HepG2 (cell line): ENCODE measurements at regions not wholly inside any gene's neighbourhood (a gene's known extent, or its start where the extent isn't known, plus 50 kb on each side); places are given as distances from the start of the nearest gene placed in this dataset.

Source experiments
- ATAC-seq: fragments of 200-7000 bp; cut with Tn5 transposase; 3 replicates; pipeline ENCODE4 v1.9.1; 2020; ENCODE audit warnings: mild to moderate bottlenecking, moderate library complexity
- BruUV-seq: library from RNA; stranded (reverse); fragments of 400-500 nt; replicated peaks from 2 replicates; lab custom pipeline; 2021; lab: Mats Ljungman, UMichigan
- CTCF ChIA-PET: fragments of 300-600 bp; formaldehyde crosslinking; extraction: SDS; loops from one replicate; lab custom pipeline; 2021; ENCODE audit warnings: low total read pairs, inconsistent platforms, low intra/inter-chr PET ratio; lab: Yijun Ruan, JAX
- POLR2A ChIA-PET: fragments of 350-600 bp; sonication (Branson Sonifier 250); formaldehyde crosslinking; loops from one replicate; lab custom pipeline; 2020; ENCODE audit warnings: antibody characterized with exemption, inconsistent platforms; lab: Yijun Ruan, JAX
- DNase-seq: peaks from one replicate; pipeline ENCODE4 v3.0.0-alpha.2; 2015; ENCODE audit warnings: low spot score
- FAIRE-seq: peaks from 3 replicates; lab custom pipeline; 2011; peaks lifted over from hg19 to GRCh38; lab: Jason Lieb, UNC
- H2AFZ ChIP-seq: one replicate; pipeline ENCODE4 v1.6.1; 2011; ENCODE audit warnings: low read length, inconsistent platforms
- H3K27ac ChIP-seq: fragments of 300-600 bp; 3 replicates; pipeline ENCODE4 v1.8.0; 2011; ENCODE audit warnings: mixed run types, mild to moderate bottlenecking, mixed read lengths, low read length, inconsistent platforms; ENCODE audit not compliant: insufficient read depth; ENCODE audit errors: extremely low read length
- H3K27me3 ChIP-seq, 2 experiments: fragments of 200-600 bp in 1 of 2; 2 replicates in 1 of 2; 3 replicates in 1 of 2; pipeline versions ENCODE4 v1.6.0 to v1.8.0; 2011; ENCODE audit warnings: low read length in 2 of 2, mild to moderate bottlenecking in 2 of 2, moderate library complexity in 2 of 2, inconsistent platforms in 1 of 2; ENCODE audit not compliant: insufficient read depth in 2 of 2, control insufficient read depth in 1 of 2
- H3K36me3 ChIP-seq, 2 experiments: fragments of 200-600 bp in 1 of 2; replicated peaks in 1 of 2; 2 replicates in 1 of 2; 3 replicates in 1 of 2; pipeline versions ENCODE4 v1.5.1 to v1.8.0; 2011; ENCODE audit warnings: low read length in 2 of 2, inconsistent platforms in 1 of 2; ENCODE audit not compliant: insufficient read depth in 2 of 2, control insufficient read depth in 1 of 2
- H3K4me1 ChIP-seq: 2 replicates; pipeline ENCODE4 v1.5.1; 2012; ENCODE audit warnings: low read length, inconsistent platforms; ENCODE audit not compliant: insufficient read depth
- H3K4me2 ChIP-seq: 2 replicates; pipeline ENCODE4 v1.6.0; 2011; ENCODE audit warnings: low read depth, low read length, inconsistent platforms
- H3K4me3 ChIP-seq, 3 experiments: fragments of 200-600 bp in 1 of 3; sonication (generic), shearing (Covaris generic) in 1 of 3; replicated peaks in 1 of 3; 2 replicates each; pipeline ENCODE4 v1.5.1; 2011 to 2016; ENCODE audit warnings: low read length in 3 of 3, inconsistent platforms in 2 of 3, low read depth in 2 of 3, mild to moderate bottlenecking in 2 of 3, control low read depth in 1 of 3, mixed read lengths in 1 of 3; ENCODE audit not compliant: insufficient read depth in 1 of 3
- H3K79me2 ChIP-seq: one replicate; pipeline ENCODE4 v1.6.1; 2011; ENCODE audit warnings: low read length, inconsistent platforms; ENCODE audit not compliant: insufficient read depth
- H3K9ac ChIP-seq: 2 replicates; pipeline ENCODE4 v1.6.0; 2011; ENCODE audit warnings: mild to moderate bottlenecking, low read depth, low read length, inconsistent platforms; ENCODE audit not compliant: insufficient read depth
- H3K9me3 ChIP-seq: 2 replicates; pipeline ENCODE4 v1.5.1; 2012; ENCODE audit warnings: mild to moderate bottlenecking, low read length
- H4K20me1 ChIP-seq: 2 replicates; pipeline ENCODE4 v1.6.0; 2011; ENCODE audit warnings: inconsistent platforms, mild to moderate bottlenecking, low read length, moderate library complexity; ENCODE audit not compliant: insufficient read depth
- GABPA ChIP-seq, 2 experiments: IDR thresholded peaks; 2 replicates each; pipeline ENCODE4 v1.6.1; 2011 to 2016; ENCODE audit warnings: low read depth in 2 of 2, low read length in 1 of 2, missing biosample characterization in 1 of 2, missing genetic modification characterization in 1 of 2
- HDAC6 ChIP-seq: fragments of 200-600 bp; sonication (generic); IDR thresholded peaks from 2 replicates; pipeline ENCODE4 v1.7.0; 2017; ENCODE audit warnings: mild to moderate bottlenecking, antibody characterized with exemption, low read length, low read depth
- ISX ChIP-seq: sonication (generic); formaldehyde crosslinking; conservative IDR thresholded peaks from 2 replicates; pipeline ENCODE4 v1.5.0; 2020; ENCODE audit warnings: missing genetic modification reagents
- KAT7 ChIP-seq: IDR thresholded peaks from 2 replicates; pipeline ENCODE4 v1.6.1; 2018; ENCODE audit warnings: borderline replicate concordance, missing compliant biosample characterization
- NFIC ChIP-seq: IDR thresholded peaks from 2 replicates; pipeline ENCODE4 v1.6.1; 2012; ENCODE audit warnings: mild to moderate bottlenecking, low read length, inconsistent platforms
- SMC3 ChIP-seq: IDR thresholded peaks from 2 replicates; pipeline ENCODE4 v1.6.1; 2011; ENCODE audit warnings: low read length, improper control_type of control experiment
- SNAI1 ChIP-seq: sonication (generic); formaldehyde crosslinking; IDR thresholded peaks from 2 replicates; pipeline ENCODE4 v1.5.0; 2020; ENCODE audit warnings: mild to moderate bottlenecking, missing genetic modification reagents, borderline replicate concordance
- SYNCRIP ChIP-seq: fragments of 200-400 bp; formaldehyde crosslinking; IDR thresholded peaks from 2 replicates; pipeline ENCODE4 v1.6.1; 2018; ENCODE audit warnings: mild to moderate bottlenecking, low read depth, low read length; ENCODE audit not compliant: insufficient read depth
- ZNF274 ChIP-seq: sonication (generic); formaldehyde crosslinking; IDR thresholded peaks from 2 replicates; pipeline ENCODE4 v1.5.1; 2020; ENCODE audit warnings: mild to moderate bottlenecking, missing genetic modification reagents
- ZNF33A ChIP-seq: sonication (generic); formaldehyde crosslinking; IDR thresholded peaks from 2 replicates; pipeline ENCODE4 v1.5.1; 2020; ENCODE audit warnings: missing genetic modification reagents, mild to moderate bottlenecking, moderate library complexity, borderline replicate concordance
- in situ Hi-C: cut with HindIII; loops from 2 replicates; pipeline ENCODE4 v1.10.0; 2017; ENCODE audit warnings: low pct_unique_long_range_greater_than_20kb; ENCODE audit not compliant: extremely low pct_ligation_motif_present
- intact Hi-C: fragments of 100-400 bp; cut with micrococcal nuclease; formaldehyde crosslinking; loops from one replicate; pipeline ENCODE4 v1.10.0; 2022; ENCODE audit not compliant: unreplicated experiment
- TF ChIP-seq, protein P1 (sequence below): sonication (generic); formaldehyde crosslinking; IDR thresholded peaks from 2 replicates; pipeline ENCODE4 v1.5.0; 2020; ENCODE audit warnings: mild to moderate bottlenecking, missing genetic modification reagents
- TF ChIP-seq, protein P2 (sequence below), 2 experiments: sonication (generic) in 1 of 2; formaldehyde crosslinking in 1 of 2; IDR thresholded peaks; 2 replicates each; pipeline versions ENCODE4 v1.4.0 to v1.6.1; 2016 to 2020; ENCODE audit warnings: borderline replicate concordance in 1 of 2, low read depth in 1 of 2, mild to moderate bottlenecking in 1 of 2, missing genetic modification reagents in 1 of 2

DNA sequence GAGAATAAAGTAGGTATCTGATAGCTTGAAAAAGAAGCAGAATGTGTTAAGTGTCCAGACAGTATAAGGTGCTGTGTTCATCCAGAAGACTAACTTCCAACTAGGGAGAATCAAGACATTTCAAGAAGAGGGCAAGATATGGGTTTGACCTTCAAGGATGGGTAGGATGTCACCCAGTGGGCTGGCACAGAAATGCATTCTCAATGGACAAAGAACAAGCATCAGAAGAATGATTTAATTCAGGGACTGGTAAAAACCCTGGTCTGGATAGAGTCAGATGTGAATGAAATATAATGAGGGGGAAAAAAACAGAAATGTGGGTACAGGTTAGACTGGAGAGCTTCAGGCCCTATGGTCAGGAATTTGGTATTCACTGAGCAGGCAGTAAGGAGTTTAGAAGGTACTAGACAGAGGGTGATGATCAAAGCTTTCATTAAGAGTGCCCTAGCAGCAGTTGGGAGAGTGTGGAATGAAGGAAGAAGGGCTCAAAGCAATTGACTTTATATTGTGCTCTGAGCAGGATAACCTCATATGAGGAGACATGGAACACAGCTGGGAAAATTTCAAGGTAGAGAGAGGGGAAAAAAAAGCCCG lies 180.7 kb upstream of the ANK3 start (continued):
- TF ChIP-seq, protein P1, sequence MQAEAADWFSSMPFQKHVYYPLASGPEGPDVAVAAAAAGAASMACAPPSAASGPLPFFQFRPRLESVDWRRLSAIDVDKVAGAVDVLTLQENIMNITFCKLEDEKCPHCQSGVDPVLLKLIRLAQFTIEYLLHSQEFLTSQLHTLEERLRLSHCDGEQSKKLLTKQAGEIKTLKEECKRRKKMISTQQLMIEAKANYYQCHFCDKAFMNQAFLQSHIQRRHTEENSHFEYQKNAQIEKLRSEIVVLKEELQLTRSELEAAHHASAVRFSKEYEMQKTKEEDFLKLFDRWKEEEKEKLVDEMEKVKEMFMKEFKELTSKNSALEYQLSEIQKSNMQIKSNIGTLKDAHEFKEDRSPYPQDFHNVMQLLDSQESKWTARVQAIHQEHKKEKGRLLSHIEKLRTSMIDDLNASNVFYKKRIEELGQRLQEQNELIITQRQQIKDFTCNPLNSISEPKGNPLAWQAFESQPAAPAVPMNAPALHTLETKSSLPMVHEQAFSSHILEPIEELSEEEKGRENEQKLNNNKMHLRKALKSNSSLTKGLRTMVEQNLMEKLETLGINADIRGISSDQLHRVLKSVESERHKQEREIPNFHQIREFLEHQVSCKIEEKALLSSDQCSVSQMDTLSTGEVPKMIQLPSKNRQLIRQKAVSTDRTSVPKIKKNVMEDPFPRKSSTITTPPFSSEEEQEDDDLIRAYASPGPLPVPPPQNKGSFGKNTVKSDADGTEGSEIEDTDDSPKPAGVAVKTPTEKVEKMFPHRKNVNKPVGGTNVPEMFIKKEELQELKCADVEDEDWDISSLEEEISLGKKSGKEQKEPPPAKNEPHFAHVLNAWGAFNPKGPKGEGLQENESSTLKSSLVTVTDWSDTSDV (CRISPR knock-in tag) = no peak
- TF ChIP-seq NFIC (no peak), SMC3 (no peak), GABPA (IDR thresholded peaks at IDR 0.05; ENCODE audit: low read depth, low read length) (no peak), GABPA (CRISPR knock-in tag; IDR thresholded peaks at IDR 0.05; ENCODE audit: low read depth) (no peak)
- TF ChIP-seq, all 625 proteins: peak for 0

DNA sequence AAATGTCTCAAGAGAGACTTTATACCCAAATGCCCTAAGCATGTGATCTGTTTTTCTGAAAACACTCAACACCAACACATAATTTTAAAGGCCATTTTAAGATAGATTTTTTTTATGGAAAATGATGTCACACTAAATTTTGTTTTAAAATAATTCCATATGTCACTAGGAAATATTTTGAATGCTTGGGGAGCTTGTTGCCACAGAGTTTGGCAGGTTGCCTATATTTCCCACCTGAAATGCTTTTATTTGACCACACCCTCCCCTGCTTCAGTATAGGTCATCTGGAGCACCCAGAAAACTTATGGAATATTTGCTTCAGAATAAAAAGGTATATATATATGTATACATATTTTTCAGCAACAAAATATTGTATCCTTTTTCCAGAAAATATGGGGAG lies 180.0 kb upstream of the ANK3 start:
- H3K36me3 ChIP-seq = no peaks in the 10 kb centered on the region
- H3K9ac ChIP-seq = no peak overlapping the region
- intact Hi-C loops = no loop called here
- POLR2A ChIA-PET = no interaction called here
- no peak overlapping the region for H3K27ac ChIP-seq
- H3K9me3 ChIP-seq = no peaks in the 10 kb centered on the region
- H2AFZ ChIP-seq = no peak overlapping the region
- ATAC-seq = no peak
- FAIRE-seq = no peak
- no TSS peak for BruUV-seq
- no peak overlapping the region for H3K4me3 ChIP-seq
- H3K4me1 ChIP-seq = no peaks in the 10 kb centered on the region
- DNase-seq = no peak
- CTCF ChIA-PET = no interaction called here
- H4K20me1 ChIP-seq = no peaks in the 10 kb centered on the region
- H3K4me2 ChIP-seq = no peak overlapping the region
- H3K79me2 ChIP-seq = no peaks in the 10 kb centered on the region
- in situ Hi-C loops = no loop called here
- H3K27me3 ChIP-seq = 0 out of 5 replicates have a peak, but pooled peaks cover 0 to 3% of the 10 kb centered on the region in 2 experiments
- TF ChIP-seq KAT7 (CRISPR knock-in tag) (no peak), SYNCRIP (no peak), ZNF274 (CRISPR knock-in tag) (no peak), SNAI1 (CRISPR knock-in tag) (no peak), ZNF33A (CRISPR knock-in tag) (no peak), HDAC6 (no peak), ISX (CRISPR knock-in tag) (no peak)
- TF ChIP-seq, protein P2, sequence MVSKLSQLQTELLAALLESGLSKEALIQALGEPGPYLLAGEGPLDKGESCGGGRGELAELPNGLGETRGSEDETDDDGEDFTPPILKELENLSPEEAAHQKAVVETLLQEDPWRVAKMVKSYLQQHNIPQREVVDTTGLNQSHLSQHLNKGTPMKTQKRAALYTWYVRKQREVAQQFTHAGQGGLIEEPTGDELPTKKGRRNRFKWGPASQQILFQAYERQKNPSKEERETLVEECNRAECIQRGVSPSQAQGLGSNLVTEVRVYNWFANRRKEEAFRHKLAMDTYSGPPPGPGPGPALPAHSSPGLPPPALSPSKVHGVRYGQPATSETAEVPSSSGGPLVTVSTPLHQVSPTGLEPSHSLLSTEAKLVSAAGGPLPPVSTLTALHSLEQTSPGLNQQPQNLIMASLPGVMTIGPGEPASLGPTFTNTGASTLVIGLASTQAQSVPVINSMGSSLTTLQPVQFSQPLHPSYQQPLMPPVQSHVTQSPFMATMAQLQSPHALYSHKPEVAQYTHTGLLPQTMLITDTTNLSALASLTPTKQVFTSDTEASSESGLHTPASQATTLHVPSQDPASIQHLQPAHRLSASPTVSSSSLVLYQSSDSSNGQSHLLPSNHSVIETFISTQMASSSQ (IDR thresholded peaks at IDR 0.05; ENCODE audit: low read depth) = no peak
- TF ChIP-seq, protein P2 (CRISPR knock-in tag; IDR thresholded peaks at IDR 0.05; ENCODE audit: borderline replicate concordance) = no peak
